Loucy (cell line): ENCODE measurements at regions not wholly inside any gene's neighbourhood (a gene's known extent, or its start where the extent isn't known, plus 50 kb on each side); places are given as distances from the start of the nearest gene placed in this dataset.

Experiments
- H2AFZ ChIP-seq: fragments of 200-600 bp; sonication (generic); 2 replicates; pipeline ENCODE4 v1.6.0; 2016; ENCODE audit warnings: antibody characterized with exemption, mild to moderate bottlenecking, low read length, moderate library complexity
- H3F3A ChIP-seq: fragments of 200-600 bp; 2 replicates; pipeline ENCODE4 v1.6.0; 2016; ENCODE audit warnings: antibody characterized with exemption, low read depth, mild to moderate bottlenecking
- H3K27me3 ChIP-seq: fragments of 200-600 bp; sonication (generic); 2 replicates; pipeline ENCODE4 v1.6.1; 2014; ENCODE audit warnings: low read length, mild to moderate bottlenecking; ENCODE audit not compliant: insufficient read depth, poor library complexity, severe bottlenecking
- H3K36me3 ChIP-seq: fragments of 200-600 bp; sonication (generic); 2 replicates; pipeline ENCODE4 v1.6.1; 2016; ENCODE audit warnings: low read length; ENCODE audit not compliant: insufficient read depth
- H3K4me1 ChIP-seq: fragments of 200-600 bp; sonication (generic); 2 replicates; pipeline ENCODE4 v1.5.1; 2014; ENCODE audit warnings: low read length, mild to moderate bottlenecking; ENCODE audit not compliant: insufficient read depth, poor library complexity, severe bottlenecking
- H3K4me2 ChIP-seq: fragments of 200-600 bp; sonication (generic); 2 replicates; pipeline ENCODE4 v1.6.0; 2014; ENCODE audit warnings: antibody characterized with exemption, low read length, low read depth, mild to moderate bottlenecking; ENCODE audit not compliant: poor library complexity, severe bottlenecking
- H3K4me3 ChIP-seq: fragments of 200-600 bp; sonication (generic); 2 replicates; pipeline ENCODE4 v1.5.1; 2014; ENCODE audit warnings: low read length, mild to moderate bottlenecking, mixed read lengths; ENCODE audit not compliant: poor library complexity, severe bottlenecking
- H3K79me2 ChIP-seq: fragments of 200-600 bp; sonication (generic); 2 replicates; pipeline ENCODE4 v1.6.1; 2014; ENCODE audit warnings: low read length; ENCODE audit not compliant: insufficient read depth
- H3K9ac ChIP-seq: fragments of 200-600 bp; sonication (generic); 2 replicates; pipeline ENCODE4 v1.6.0; 2014; ENCODE audit warnings: mild to moderate bottlenecking, low read depth, low read length, moderate library complexity; ENCODE audit not compliant: poor library complexity, severe bottlenecking
- H3K9me2 ChIP-seq: fragments of 200-600 bp; sonication (generic); replicated peaks from 2 replicates; pipeline ENCODE4 v1.6.1; 2016; ENCODE audit warnings: low read depth, low read length, mixed read lengths
- H3K9me3 ChIP-seq: fragments of 200-600 bp; sonication (generic); 2 replicates; pipeline ENCODE4 v1.6.1; 2014; ENCODE audit warnings: mild to moderate bottlenecking, antibody characterized with exemption, low read length, low read depth; ENCODE audit not compliant: insufficient read depth
- H4K20me1 ChIP-seq: fragments of 200-600 bp; sonication (generic); 2 replicates; pipeline ENCODE4 v1.6.0; 2014; ENCODE audit warnings: antibody characterized with exemption, low read length, mild to moderate bottlenecking; ENCODE audit not compliant: insufficient read depth, poor library complexity, severe bottlenecking
- EZH2phosphoT487 ChIP-seq: fragments of 200-600 bp; IDR thresholded peaks from 2 replicates; pipeline ENCODE4 v1.6.1; 2018; ENCODE audit warnings: antibody characterized with exemption, mild to moderate bottlenecking, moderate library complexity, borderline replicate concordance
- TF ChIP-seq, protein P1 (sequence below): fragments of 200-600 bp; sonication (generic); conservative IDR thresholded peaks from 2 replicates; pipeline ENCODE4 v1.5.1; 2014; ENCODE audit warnings: mild to moderate bottlenecking, antibody characterized with exemption, low read length

- Histone ChIP-seq H3K9ac (no peak overlapping the region), H3F3A (no peaks in the 10 kb centered on the region), H3K36me3 (no peaks in the 10 kb centered on the region), H2AFZ (no peak overlapping the region), H4K20me1 (no peaks in the 10 kb centered on the region), H3K9me2 (no peaks in the 10 kb centered on the region), H3K4me3 (no peak overlapping the region), H3K4me1 (peaks cover 8% of the 10 kb centered on the region), H3K27me3 (no peaks in the 10 kb centered on the region), H3K79me2 (no peaks in the 10 kb centered on the region), H3K4me2 (no peak overlapping the region), H3K9me3 (no peaks in the 10 kb centered on the region)
- TF ChIP-seq EZH2phosphoT487: no peak
- TF ChIP-seq, protein P1, sequence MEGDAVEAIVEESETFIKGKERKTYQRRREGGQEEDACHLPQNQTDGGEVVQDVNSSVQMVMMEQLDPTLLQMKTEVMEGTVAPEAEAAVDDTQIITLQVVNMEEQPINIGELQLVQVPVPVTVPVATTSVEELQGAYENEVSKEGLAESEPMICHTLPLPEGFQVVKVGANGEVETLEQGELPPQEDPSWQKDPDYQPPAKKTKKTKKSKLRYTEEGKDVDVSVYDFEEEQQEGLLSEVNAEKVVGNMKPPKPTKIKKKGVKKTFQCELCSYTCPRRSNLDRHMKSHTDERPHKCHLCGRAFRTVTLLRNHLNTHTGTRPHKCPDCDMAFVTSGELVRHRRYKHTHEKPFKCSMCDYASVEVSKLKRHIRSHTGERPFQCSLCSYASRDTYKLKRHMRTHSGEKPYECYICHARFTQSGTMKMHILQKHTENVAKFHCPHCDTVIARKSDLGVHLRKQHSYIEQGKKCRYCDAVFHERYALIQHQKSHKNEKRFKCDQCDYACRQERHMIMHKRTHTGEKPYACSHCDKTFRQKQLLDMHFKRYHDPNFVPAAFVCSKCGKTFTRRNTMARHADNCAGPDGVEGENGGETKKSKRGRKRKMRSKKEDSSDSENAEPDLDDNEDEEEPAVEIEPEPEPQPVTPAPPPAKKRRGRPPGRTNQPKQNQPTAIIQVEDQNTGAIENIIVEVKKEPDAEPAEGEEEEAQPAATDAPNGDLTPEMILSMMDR: no peak
Observed at GRCh38 chr5:67262956-67263355, 66.4 kb upstream of the CD180 start.

DNA sequence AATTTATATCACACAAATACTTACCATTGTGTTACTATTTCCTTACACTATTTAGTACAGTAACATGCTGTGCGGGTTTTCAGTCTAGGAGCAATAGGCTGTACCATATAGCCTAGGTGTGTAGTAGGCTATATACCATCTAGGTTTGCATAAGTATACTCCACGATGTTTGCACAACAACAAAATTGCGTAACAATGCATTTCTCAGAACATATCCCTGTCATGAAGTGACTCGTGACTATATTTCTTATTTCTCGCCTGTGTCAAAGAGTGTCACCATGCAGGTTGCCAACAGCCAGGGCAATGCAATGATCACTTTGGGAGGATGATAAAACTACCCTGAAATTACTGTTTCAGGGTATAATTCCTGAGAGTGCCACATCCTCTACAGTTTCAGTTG is 65.6 kb upstream of the CD180 start:
- Histone ChIP-seq H3K9me3 (no peaks in the 10 kb centered on the region), H3K4me2 (no peak overlapping the region), H2AFZ (no peak overlapping the region), H3K9me2 (no peaks in the 10 kb centered on the region), H3K27me3 (no peaks in the 10 kb centered on the region), H3K36me3 (no peaks in the 10 kb centered on the region), H3F3A (no peaks in the 10 kb centered on the region), H3K79me2 (no peaks in the 10 kb centered on the region), H3K4me3 (no peak overlapping the region), H3K4me1 (peaks cover 8% of the 10 kb centered on the region), H4K20me1 (no peaks in the 10 kb centered on the region), H3K9ac (no peak overlapping the region)
- no peak for TF ChIP-seq EZH2phosphoT487
- TF ChIP-seq, protein P1: no peak

GRCh38 chr5:67259548-67260215 is 63.1 kb upstream of the CD180 start:
- no peak for TF ChIP-seq EZH2phosphoT487
- TF ChIP-seq, protein P1: no peak
- peak overlapping the region; percentile 32 for H3K4me2 ChIP-seq

More at GRCh38 chr5:67259548-67260215, 63.1 kb upstream of the CD180 start:
- Histone ChIP-seq H2AFZ (no peak overlapping the region), H3K9me3 (no peaks in the 10 kb centered on the region), H3K27me3 (no peaks in the 10 kb centered on the region), H3K79me2 (no peaks in the 10 kb centered on the region), H3K4me3 (no peak overlapping the region), H3F3A (no peaks in the 10 kb centered on the region), H3K4me1 (peaks cover 21% of the 10 kb centered on the region), H3K9ac (no peak overlapping the region), H3K36me3 (no peaks in the 10 kb centered on the region), H3K9me2 (no peaks in the 10 kb centered on the region), H4K20me1 (no peaks in the 10 kb centered on the region)
